Endothelial cell of umbilical vein (primary cell): ENCODE measurements at regions not wholly inside any gene's neighbourhood (a gene's known extent, or its start where the extent isn't known, plus 50 kb on each side); places are given as distances from the start of the nearest gene placed in this dataset.

Experiments used
- BruUV-seq: library from RNA; stranded (reverse); fragments of 400-500 nt; replicated peaks from 2 replicates; lab custom pipeline; 2021; lab: Mats Ljungman, UMichigan
- CTCF ChIA-PET: fragments of 300-600, 350-600 bp; sonication (Branson Sonifier 250); formaldehyde crosslinking; loops from one replicate; lab custom pipeline; 2021; ENCODE audit warnings: antibody characterized with exemption, inconsistent platforms; lab: Charles Lee
- POLR2A ChIA-PET: fragments of 300-600, 350-600 bp; sonication (Branson Sonifier 250); formaldehyde crosslinking; loops from one replicate; lab custom pipeline; 2021; ENCODE audit warnings: antibody characterized with exemption, inconsistent platforms; lab: Charles Lee
- DNase-seq: peaks from one replicate; pipeline ENCODE4 v3.0.0-alpha.2; 2011; ENCODE audit warnings: low read depth, low spot score
- FAIRE-seq: peaks from 2 replicates; lab custom pipeline; 2011; peaks lifted over from hg19 to GRCh38; lab: Jason Lieb, UNC
- H2AFZ ChIP-seq: 2 replicates; pipeline ENCODE4 v1.6.0; 2012; ENCODE audit warnings: low read depth, low read length, control low read depth, inconsistent platforms
- H3K27ac ChIP-seq: 2 replicates; pipeline ENCODE4 v1.5.1; 2011; ENCODE audit warnings: low read depth, mild to moderate bottlenecking, control low read depth, low read length, moderate library complexity; ENCODE audit not compliant: insufficient read depth
- H3K27me3 ChIP-seq, 2 experiments: 2 replicates each; pipeline versions ENCODE4 v1.6.0 to v1.6.1; 2011; ENCODE audit warnings: low read length in 2 of 2, mixed read lengths in 1 of 2; ENCODE audit not compliant: control insufficient read depth in 2 of 2, insufficient read depth in 2 of 2
- H3K36me3 ChIP-seq, 2 experiments: 2 replicates in 1 of 2; 3 replicates in 1 of 2; pipeline ENCODE4 v1.5.1; 2011; ENCODE audit warnings: low read length in 2 of 2, mild to moderate bottlenecking in 1 of 2, moderate library complexity in 1 of 2; ENCODE audit not compliant: control insufficient read depth in 2 of 2, insufficient read depth in 2 of 2; ENCODE audit errors: extremely low read depth in 1 of 2
- H3K4me1 ChIP-seq: 3 replicates; pipeline ENCODE4 v1.5.1; 2011; ENCODE audit warnings: mild to moderate bottlenecking, low read length; ENCODE audit not compliant: control insufficient read depth, insufficient read depth; ENCODE audit errors: extremely low read depth
- H3K4me2 ChIP-seq: 2 replicates; pipeline ENCODE4 v1.6.1; 2011; ENCODE audit warnings: low read length, control low read depth, mixed read lengths; ENCODE audit not compliant: insufficient read depth
- H3K4me3 ChIP-seq, 3 experiments: fragments of 200-600 bp in 1 of 3; sonication (generic), shearing (Covaris generic) in 1 of 3; replicated peaks in 1 of 3; 2 replicates each; pipeline ENCODE4 v1.5.1; 2011 to 2016; ENCODE audit warnings: control low read depth in 3 of 3, low read length in 3 of 3, mild to moderate bottlenecking in 2 of 3, inconsistent platforms in 1 of 3, low read depth in 1 of 3, moderate library complexity in 1 of 3; ENCODE audit not compliant: insufficient read depth in 1 of 3
- H3K79me2 ChIP-seq: 2 replicates; pipeline ENCODE4 v1.6.0; 2012; ENCODE audit warnings: low read length, inconsistent platforms; ENCODE audit not compliant: control insufficient read depth, insufficient read depth
- H3K9ac ChIP-seq: replicated peaks from 2 replicates; pipeline ENCODE3; 2011; ENCODE audit warnings: low read length, control low read depth; ENCODE audit not compliant: insufficient read depth; ENCODE audit errors: extremely low read depth
- H3K9me1 ChIP-seq: replicated peaks from 3 replicates; pipeline ENCODE4 v1.6.0; 2011; ENCODE audit warnings: mild to moderate bottlenecking, low read length; ENCODE audit not compliant: control insufficient read depth, insufficient read depth; ENCODE audit errors: extremely low read depth
- H3K9me3 ChIP-seq: replicated peaks from 2 replicates; pipeline ENCODE4 v1.5.1; 2012; ENCODE audit warnings: low read length, inconsistent platforms; ENCODE audit not compliant: control insufficient read depth, insufficient read depth
- H4K20me1 ChIP-seq: replicated peaks from 2 replicates; pipeline ENCODE3; 2011; ENCODE audit warnings: mild to moderate bottlenecking, low read length; ENCODE audit not compliant: control insufficient read depth, insufficient read depth; ENCODE audit errors: extremely low read depth
- CTCF ChIP-seq, 2 donors: IDR thresholded peaks; 1 replicate in 1 of 2; 2 replicates in 1 of 2; pipeline ENCODE4 v1.5.1; 2011; ENCODE audit warnings: low read length in 2 of 2, mild to moderate bottlenecking in 2 of 2, moderate library complexity in 2 of 2, control low read depth in 1 of 2, inconsistent platforms in 1 of 2, low read depth in 1 of 2; ENCODE audit not compliant: insufficient read depth in 1 of 2; ENCODE audit errors: extremely low read depth in 1 of 2
- EZH2 ChIP-seq: IDR thresholded peaks from 2 replicates; pipeline ENCODE4 v1.6.1; 2012; ENCODE audit warnings: borderline replicate concordance, low read depth, mild to moderate bottlenecking, moderate library complexity, low read length, inconsistent platforms; ENCODE audit not compliant: severe bottlenecking
- FOS ChIP-seq: IDR thresholded peaks from 2 replicates; pipeline ENCODE4 v1.6.1; 2011; ENCODE audit warnings: mild to moderate bottlenecking, low read length, moderate library complexity, borderline replicate concordance; ENCODE audit not compliant: insufficient read depth
- GATA2 ChIP-seq: IDR thresholded peaks from 2 replicates; pipeline ENCODE4 v1.7.0; 2011; ENCODE audit warnings: low read depth, mild to moderate bottlenecking, moderate library complexity, mixed read lengths, low read length; ENCODE audit not compliant: insufficient read length, insufficient read depth
- JUN ChIP-seq: IDR thresholded peaks from 2 replicates; pipeline ENCODE4 v1.6.1; 2011; ENCODE audit warnings: borderline replicate concordance, low read depth; ENCODE audit not compliant: insufficient read length, insufficient read depth
- MAX ChIP-seq: IDR thresholded peaks from 2 replicates; pipeline ENCODE4 v1.6.1; 2011; ENCODE audit not compliant: insufficient read depth, insufficient read length
- MYC ChIP-seq: IDR thresholded peaks from one replicate; pipeline ENCODE4 v1.6.1; 2011; ENCODE audit warnings: mild to moderate bottlenecking, low read depth, low read length
- POLR2A ChIP-seq: IDR thresholded peaks from 2 replicates; pipeline ENCODE4 v1.6.1; 2012; ENCODE audit warnings: low read depth, mild to moderate bottlenecking, control low read depth, low read length
- POLR2AphosphoS5 ChIP-seq: IDR thresholded peaks from 2 replicates; pipeline ENCODE4 v1.6.1; 2012; ENCODE audit warnings: low read depth, mild to moderate bottlenecking, control low read depth, low read length, moderate library complexity; ENCODE audit not compliant: insufficient read depth
- dilution Hi-C: fragments of 300-500 bp; cut with MboI; formaldehyde crosslinking; loops from one replicate; pipeline ENCODE4 v1.15.0; 2019; ENCODE audit warnings: low sequenced_read_pairs; ENCODE audit not compliant: extremely low pct_ligation_motif_present
- intact Hi-C: fragments of 100-400 bp; cut with micrococcal nuclease; formaldehyde crosslinking; loops from one replicate; pipeline ENCODE4 v1.10.0; 2022

- H3K9me1 ChIP-seq: no peaks in the 10 kb centered on the region
- no peak overlapping the region for H3K9ac ChIP-seq
- H3K4me1 ChIP-seq: no peaks in the 10 kb centered on the region
- ChIA-PET POLR2A (no interaction called here), CTCF (no interaction called here)
- FAIRE-seq (no peak), DNase-seq (no peak)
- no peaks in the 10 kb centered on the region for H3K79me2 ChIP-seq
- H3K4me2 ChIP-seq: no peak overlapping the region
- H4K20me1 ChIP-seq: no peaks in the 10 kb centered on the region
- BruUV-seq: no TSS peak
- no peak overlapping the region for H3K4me3 ChIP-seq
- dilution Hi-C loops (no loop called here), intact Hi-C loops (no loop called here)
- TF ChIP-seq MAX (no peak), GATA2 (no peak)
- H2AFZ ChIP-seq: no peak overlapping the region
- H3K27me3 ChIP-seq: no peaks in the 10 kb centered on the region
- H3K9me3 ChIP-seq: peaks cover 2% of the 10 kb centered on the region
- no peaks in the 10 kb centered on the region for H3K36me3 ChIP-seq
- H3K27ac ChIP-seq: no peak overlapping the region
These were observed 302.4 kb downstream of the TMEM161B start for GRCh38 chr5:87966213-87966612.

DNA sequence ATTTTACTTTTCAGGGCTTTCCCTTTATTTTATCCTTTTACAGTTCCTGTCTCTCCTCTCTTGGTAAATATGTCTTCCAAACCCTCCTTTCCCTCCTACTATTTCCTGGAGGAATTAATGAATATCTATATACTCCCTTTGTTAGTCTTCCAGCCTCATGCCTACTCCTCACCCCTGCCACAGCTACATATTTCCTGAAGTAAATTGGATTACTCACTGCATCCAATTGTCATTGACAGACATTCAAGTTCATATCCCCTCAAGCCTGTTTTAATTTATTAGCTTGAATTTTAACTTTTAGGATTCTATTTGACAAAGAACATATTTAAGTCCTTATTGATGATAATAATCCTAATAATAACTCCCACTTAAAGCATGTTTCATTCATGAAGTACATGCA, 314.5 kb downstream of the TMEM161B start:
- no peak overlapping the region for H3K4me2 ChIP-seq
- H3K79me2 ChIP-seq: no peaks in the 10 kb centered on the region
- CTCF ChIA-PET: no interaction called here
- no peaks in the 10 kb centered on the region for H4K20me1 ChIP-seq
- no peaks in the 10 kb centered on the region for H3K27me3 ChIP-seq
- no peak overlapping the region for H3K27ac ChIP-seq
- intact Hi-C loops (no loop called here), dilution Hi-C loops (no loop called here)
- FAIRE-seq: no peak
- DNase-seq: no peak
- TF ChIP-seq MYC (no peak), CTCF (IDR thresholded peaks at IDR 0.05; ENCODE audit: extremely low read depth in 1 of 2, insufficient read depth in 1 of 2, low read depth in 1 of 2, low read length in 2 of 2) (no peak), POLR2A (no peak), JUN (no peak), FOS (no peak), EZH2 (no peak), MAX (no peak), POLR2AphosphoS5 (no peak), GATA2 (no peak)
- H3K36me3 ChIP-seq: no peaks in the 10 kb centered on the region
- H3K9me1 ChIP-seq: no peaks in the 10 kb centered on the region
- H3K9ac ChIP-seq: no peak overlapping the region
- no TSS peak for BruUV-seq
- H3K4me3 ChIP-seq: no peak overlapping the region
- peaks cover 2% of the 10 kb centered on the region for H3K9me3 ChIP-seq
- H3K4me1 ChIP-seq: no peaks in the 10 kb centered on the region
- H2AFZ ChIP-seq: no peak overlapping the region
- POLR2A ChIA-PET: no interaction called here
